ENCODE measurements at regions not wholly inside any gene's neighbourhood (a gene's known extent, or its start where the extent isn't known, plus 50 kb on each side); places are given as distances from the start of the nearest gene placed in this dataset.

DNA sequence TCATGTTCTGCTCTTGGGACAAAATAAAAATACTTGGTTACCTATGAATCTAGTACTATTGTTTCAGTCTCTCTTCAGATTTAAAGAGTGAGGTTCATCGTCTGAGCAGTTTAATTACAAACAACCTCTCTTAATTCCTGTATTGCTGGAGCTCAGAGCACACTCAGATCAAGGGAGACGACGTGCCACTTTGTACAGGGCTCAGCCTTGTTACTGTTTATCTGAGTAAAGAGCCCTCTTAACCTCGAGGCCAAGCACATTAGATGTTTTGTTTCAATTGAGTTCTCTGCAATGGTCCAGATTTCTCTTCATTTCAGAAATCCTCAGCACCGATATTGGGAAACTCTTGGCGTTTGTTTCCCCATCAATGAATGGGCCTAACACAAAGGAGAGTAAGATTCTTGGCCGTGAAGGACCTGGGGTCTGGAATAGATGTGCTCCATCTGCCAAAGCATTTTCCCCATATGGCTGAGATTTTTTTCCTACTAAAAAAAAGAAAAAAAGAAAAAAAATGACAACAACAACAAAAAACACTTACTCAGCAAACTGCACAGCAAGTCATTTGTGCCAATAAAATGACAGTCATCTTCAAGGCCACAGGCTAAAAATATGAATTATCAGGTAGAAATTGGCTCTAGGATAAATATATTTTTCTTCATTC is 82.6 kb upstream of the CCN6 start:
- no peaks in the 10 kb centered on the region for H3K36me3 ChIP-seq
- peaks cover 0 to 20% (median 4%) of the 10 kb centered on the region in 4 donors for H3K4me1 ChIP-seq
- no peaks in the 10 kb centered on the region for H3K27me3 ChIP-seq
- no peaks in the 10 kb centered on the region for H3K9me3 ChIP-seq
- no peak overlapping the region for H3K4me3 ChIP-seq
- DNase-seq (ENCODE audit: low spot score in 2 of 2), result no peak
- 58 to 63% methylated on average over 7 of the region's 7 CpGs for WGBS, 2 donors
- TF ChIP-seq POLR2A (IDR thresholded peaks at IDR 0.05), result no peak
- TF ChIP-seq EP300 (IDR thresholded peaks at IDR 0.05), result no peak
- TF ChIP-seq, protein P1, sequence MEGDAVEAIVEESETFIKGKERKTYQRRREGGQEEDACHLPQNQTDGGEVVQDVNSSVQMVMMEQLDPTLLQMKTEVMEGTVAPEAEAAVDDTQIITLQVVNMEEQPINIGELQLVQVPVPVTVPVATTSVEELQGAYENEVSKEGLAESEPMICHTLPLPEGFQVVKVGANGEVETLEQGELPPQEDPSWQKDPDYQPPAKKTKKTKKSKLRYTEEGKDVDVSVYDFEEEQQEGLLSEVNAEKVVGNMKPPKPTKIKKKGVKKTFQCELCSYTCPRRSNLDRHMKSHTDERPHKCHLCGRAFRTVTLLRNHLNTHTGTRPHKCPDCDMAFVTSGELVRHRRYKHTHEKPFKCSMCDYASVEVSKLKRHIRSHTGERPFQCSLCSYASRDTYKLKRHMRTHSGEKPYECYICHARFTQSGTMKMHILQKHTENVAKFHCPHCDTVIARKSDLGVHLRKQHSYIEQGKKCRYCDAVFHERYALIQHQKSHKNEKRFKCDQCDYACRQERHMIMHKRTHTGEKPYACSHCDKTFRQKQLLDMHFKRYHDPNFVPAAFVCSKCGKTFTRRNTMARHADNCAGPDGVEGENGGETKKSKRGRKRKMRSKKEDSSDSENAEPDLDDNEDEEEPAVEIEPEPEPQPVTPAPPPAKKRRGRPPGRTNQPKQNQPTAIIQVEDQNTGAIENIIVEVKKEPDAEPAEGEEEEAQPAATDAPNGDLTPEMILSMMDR (IDR thresholded peaks at IDR 0.05), result no peak
- H3K27ac ChIP-seq, result peak overlapping the region in 2 of 4 donors; percentile 83 to 90

DNA sequence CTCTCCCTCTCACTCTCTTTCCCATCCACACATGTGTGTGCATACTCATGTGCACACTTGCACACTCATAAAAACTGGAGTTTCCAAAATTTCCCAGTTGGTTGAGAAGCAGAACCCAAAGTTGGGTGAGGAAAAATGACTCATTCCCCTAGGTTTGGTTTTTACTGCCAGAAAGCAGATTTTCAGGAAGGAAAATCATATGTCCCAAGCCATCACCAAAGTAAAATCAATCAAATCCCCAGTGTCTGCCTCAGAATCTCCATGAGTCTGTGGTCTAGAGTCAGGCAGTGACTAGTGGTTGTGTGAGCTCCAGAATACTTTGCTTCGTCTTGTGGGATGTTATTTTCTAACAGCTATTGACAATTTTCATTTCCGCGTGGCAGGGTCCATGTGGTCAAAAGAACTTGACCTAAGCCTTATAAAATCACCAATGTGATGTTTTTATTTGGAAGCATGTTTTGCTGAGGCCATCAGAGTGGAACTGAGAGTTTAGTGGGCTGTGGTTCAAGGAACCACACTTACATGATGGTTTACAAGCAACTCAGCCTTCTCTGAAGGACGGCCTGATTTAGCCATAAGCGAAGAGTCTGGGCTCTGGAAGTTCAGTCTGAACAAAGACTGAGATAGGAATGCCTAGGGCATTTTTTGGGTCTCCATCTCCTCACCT is 81.9 kb upstream of the CCN6 start:
- H3K27ac ChIP-seq, result peak overlapping the region; percentile 65 to 90 (median 75)
- H3K36me3 ChIP-seq, result no peaks in the 10 kb centered on the region
- no peaks in the 10 kb centered on the region for H3K9me3 ChIP-seq
- WGBS, 2 donors, result 80 to 82% methylated on average over 5 of the region's 5 CpGs
- no peak overlapping the region for H3K4me3 ChIP-seq
- TF ChIP-seq EP300 (IDR thresholded peaks at IDR 0.05) (no peak), POLR2A (IDR thresholded peaks at IDR 0.05) (no peak)
- TF ChIP-seq, protein P1 (IDR thresholded peaks at IDR 0.05), result no peak
- H3K4me1 ChIP-seq, result peaks cover 0 to 20% (median 4%) of the 10 kb centered on the region in 4 donors
- no peak for DNase-seq (ENCODE audit: low spot score in 2 of 2)
- H3K27me3 ChIP-seq, result no peaks in the 10 kb centered on the region

DNA sequence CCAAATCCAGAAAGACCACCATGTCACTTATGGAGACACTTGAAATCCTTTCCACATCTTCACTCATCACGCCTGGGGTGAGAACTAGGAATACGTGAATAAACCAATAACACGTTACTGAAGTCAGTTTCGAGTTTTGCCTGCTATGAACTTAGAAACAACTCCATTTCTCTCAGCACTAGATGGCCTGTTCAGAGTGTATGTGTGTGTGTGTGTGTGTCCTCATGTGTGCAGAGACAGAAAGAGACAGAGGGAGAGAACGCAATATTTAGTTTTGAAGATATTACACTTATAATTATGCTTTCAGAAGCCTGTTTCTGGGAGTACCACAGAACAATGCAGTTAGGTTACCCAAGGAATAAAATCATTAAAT is 81.2 kb upstream of the CCN6 start:
- no peaks in the 10 kb centered on the region for H3K9me3 ChIP-seq
- WGBS, 2 donors, result 85 to 90% methylated on average over 5 of the region's 5 CpGs
- peaks cover 0 to 20% (median 4%) of the 10 kb centered on the region in 4 donors for H3K4me1 ChIP-seq
- H3K27me3 ChIP-seq, result no peaks in the 10 kb centered on the region
- no peak for DNase-seq (ENCODE audit: low spot score in 2 of 2)
- H3K4me3 ChIP-seq, result no peak overlapping the region
- no peak for TF ChIP-seq EP300 (IDR thresholded peaks at IDR 0.05)
- no peak for TF ChIP-seq POLR2A (IDR thresholded peaks at IDR 0.05)
- TF ChIP-seq, protein P1 (IDR thresholded peaks at IDR 0.05), result no peak
- H3K27ac ChIP-seq, result peak overlapping the region; percentile 65 to 90 (median 75)
- no peaks in the 10 kb centered on the region for H3K36me3 ChIP-seq

DNA sequence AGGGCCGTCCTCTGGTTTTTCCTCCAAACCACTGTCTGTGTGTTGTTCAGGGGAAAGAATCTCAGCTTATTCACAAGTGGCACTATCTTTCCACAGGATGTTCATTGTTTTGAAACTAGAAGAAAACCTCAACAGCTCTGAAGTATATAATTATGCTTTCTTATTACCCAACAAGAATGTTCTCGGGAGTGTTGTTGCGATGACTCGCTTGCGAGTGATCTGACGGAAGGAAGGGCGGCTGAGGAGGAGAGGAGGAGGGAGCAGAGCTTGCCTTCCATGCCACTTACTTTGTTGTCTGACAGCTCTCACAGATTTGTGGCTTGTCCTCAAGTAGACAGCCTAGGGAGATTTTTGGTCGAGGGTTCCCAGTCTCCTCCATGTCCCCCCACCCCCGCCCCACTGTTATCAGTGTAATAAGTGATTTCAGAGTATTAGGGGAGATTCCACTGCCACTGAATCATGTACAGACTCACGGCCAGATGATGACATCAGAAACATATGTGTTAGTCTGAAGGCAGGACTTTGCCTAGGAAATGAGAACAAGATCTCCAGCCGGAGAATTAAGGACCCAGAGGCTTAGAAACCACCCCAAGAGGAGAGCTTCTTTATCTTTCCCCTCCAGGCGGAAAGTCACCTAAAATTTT is 80.7 kb upstream of the CCN6 start:
- Histone ChIP-seq H3K36me3 (no peaks in the 10 kb centered on the region), H3K9me3 (no peaks in the 10 kb centered on the region), H3K27me3 (no peaks in the 10 kb centered on the region), H3K4me1 (peaks cover 0 to 20% (median 4%) of the 10 kb centered on the region in 4 donors), H3K27ac (peak overlapping the region; percentile 65 to 90 (median 75)), H3K4me3 (peak overlapping the region in 1 of 4 donors; percentile 29)
- TF ChIP-seq EP300 (IDR thresholded peaks at IDR 0.05) (peak in 1 of 2 donors; percentile 81), POLR2A (IDR thresholded peaks at IDR 0.05) (no peak)
- WGBS, 2 donors, result 15 to 20% methylated on average over 12 of the region's 12 CpGs
- DNase-seq (ENCODE audit: low spot score in 2 of 2), result peak; percentile 38 to 67

DNA sequence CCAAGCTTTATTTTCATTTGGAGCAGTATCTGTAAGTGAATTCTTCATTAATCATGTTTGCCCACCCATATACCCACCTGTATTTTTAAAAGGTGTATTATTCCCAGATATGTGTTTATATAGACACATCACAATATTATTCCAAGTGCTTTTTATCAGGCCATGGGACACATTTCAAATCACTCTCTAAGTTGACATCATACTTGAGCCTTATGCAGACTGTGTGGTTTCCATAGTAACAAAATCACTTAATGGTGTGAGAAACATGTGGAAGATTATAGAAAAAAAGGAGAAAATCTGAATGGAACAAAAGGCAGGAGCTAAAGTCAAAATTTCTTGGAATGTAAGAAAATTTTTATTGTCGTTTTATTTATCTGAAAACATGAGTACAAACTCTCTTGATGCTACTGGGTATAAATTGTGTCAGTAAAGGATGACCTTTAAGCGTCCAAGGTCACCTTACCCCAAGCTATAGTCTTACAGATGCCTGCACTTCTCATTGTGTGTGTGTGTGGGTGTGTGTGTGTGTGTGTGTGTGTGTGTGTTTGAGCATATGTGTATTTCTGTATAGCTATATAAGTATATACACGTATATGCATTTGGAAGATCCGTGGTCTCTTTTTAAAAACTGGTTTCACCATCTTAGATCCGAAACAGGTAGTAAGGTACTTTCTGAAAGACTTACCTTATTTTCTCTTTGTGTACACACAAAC is 79.8 kb upstream of the CCN6 start:
- WGBS, 2 donors, result 85 to 88% methylated on average over 5 of the region's 5 CpGs
- Histone ChIP-seq H3K36me3 (no peaks in the 10 kb centered on the region), H3K27me3 (no peaks in the 10 kb centered on the region), H3K27ac (peak overlapping the region; percentile 65 to 90 (median 75)), H3K9me3 (no peaks in the 10 kb centered on the region), H3K4me1 (peaks cover 0 to 20% (median 4%) of the 10 kb centered on the region in 4 donors), H3K4me3 (no peak overlapping the region)
- no peak for TF ChIP-seq EP300 (IDR thresholded peaks at IDR 0.05)
- no peak for TF ChIP-seq POLR2A (IDR thresholded peaks at IDR 0.05)
- TF ChIP-seq, protein P1 (IDR thresholded peaks at IDR 0.05), result no peak
- DNase-seq (ENCODE audit: low spot score in 2 of 2), result no peak

All from tibial nerve (tissue), 4 donors.